ENCODE measurements at regions not wholly inside any gene's neighbourhood (a gene's known extent, or its start where the extent isn't known, plus 50 kb on each side); places are given as distances from the start of the nearest gene placed in this dataset.

GRCh38 chr21:19874521-19874920 lies 1123.7 kb upstream of the NCAM2 start:
- no peak for DNase-seq

- DNase-seq = no peak
Measured at GRCh38 chr21:19878133-19878532, 1120.1 kb upstream of the NCAM2 start.

- DNase-seq = no peak
Measured at GRCh38 chr21:19899645-19900044, 1098.6 kb upstream of the NCAM2 start.

- DNase-seq = no peak
Measured at GRCh38 chr21:19900149-19900548, 1098.1 kb upstream of the NCAM2 start.

GRCh38 chr21:19908390-19908789 lies 1089.8 kb upstream of the NCAM2 start:
- DNase-seq = no peak

GRCh38 chr21:19914028-19914427 lies 1084.2 kb upstream of the NCAM2 start:
- no peak for DNase-seq

GRCh38 chr21:19921211-19921610 lies 1077.0 kb upstream of the NCAM2 start:
- no peak for DNase-seq

GRCh38 chr21:19922122-19922521 lies 1076.1 kb upstream of the NCAM2 start:
- no peak for DNase-seq

- DNase-seq = no peak
Measured at GRCh38 chr21:19935467-19935866, 1062.7 kb upstream of the NCAM2 start.

- DNase-seq = no peak
Measured at GRCh38 chr21:19937619-19938018, 1060.6 kb upstream of the NCAM2 start.

- no peak for DNase-seq
Measured at GRCh38 chr21:19941626-19942025, 1056.6 kb upstream of the NCAM2 start.

- DNase-seq = no peak
Measured at GRCh38 chr21:19950347-19950746, 1047.9 kb upstream of the NCAM2 start.

GRCh38 chr21:19969156-19969555 lies 1029.1 kb upstream of the NCAM2 start:
- no peak for DNase-seq

- DNase-seq = no peak
Measured at GRCh38 chr21:19981938-19982337, 1016.3 kb upstream of the NCAM2 start.

- DNase-seq = no peak
Measured at GRCh38 chr21:19986396-19986795, 1011.8 kb upstream of the NCAM2 start.

- DNase-seq = no peak
Measured at GRCh38 chr21:19987671-19988070, 1010.5 kb upstream of the NCAM2 start.

GRCh38 chr21:19992540-19992939 lies 1005.7 kb upstream of the NCAM2 start:
- no peak for DNase-seq

GRCh38 chr21:19993268-19993667 lies 1004.9 kb upstream of the NCAM2 start:
- DNase-seq = no peak

- no peak for DNase-seq
Measured at GRCh38 chr21:19995253-19995652, 1003.0 kb upstream of the NCAM2 start.

GRCh38 chr21:19998453-19998852 lies 999.8 kb upstream of the NCAM2 start:
- no peak for DNase-seq

- DNase-seq = no peak
Measured at GRCh38 chr21:19999369-20000272, 998.6 kb upstream of the NCAM2 start.

GRCh38 chr21:20004367-20004766 lies 993.8 kb upstream of the NCAM2 start:
- no peak for DNase-seq

- DNase-seq = no peak
Measured at GRCh38 chr21:20010691-20011200, 987.5 kb upstream of the NCAM2 start.

GRCh38 chr21:20013851-20014250 lies 984.4 kb upstream of the NCAM2 start:
- no peak for DNase-seq
